ENCODE measurements at regions not wholly inside any gene's neighbourhood (a gene's known extent, or its start where the extent isn't known, plus 50 kb on each side); places are given as distances from the start of the nearest gene placed in this dataset.

DNA sequence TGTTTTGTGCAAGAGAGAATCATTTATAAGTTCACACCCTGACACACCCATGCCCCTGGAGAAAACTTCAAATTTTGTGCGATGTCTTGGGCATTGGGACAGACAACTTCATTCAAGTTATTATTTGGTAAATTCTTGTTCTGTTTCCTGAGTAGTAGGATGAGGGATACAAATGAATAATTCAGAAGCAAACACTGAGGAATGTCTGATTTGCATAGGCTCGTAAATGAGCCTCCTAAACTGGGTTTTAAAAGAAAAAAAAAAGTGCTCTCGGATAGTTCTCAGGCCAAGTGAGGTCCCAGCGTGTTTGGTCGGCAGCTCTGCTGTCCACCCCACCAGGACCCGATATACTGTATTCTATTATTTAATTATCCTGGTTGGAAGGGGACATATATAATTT, 134.7 kb upstream of the CPM start:
- DNase-seq (ENCODE audit: insufficient read length, low spot score) = no peak
- TF ChIP-seq, protein P1, sequence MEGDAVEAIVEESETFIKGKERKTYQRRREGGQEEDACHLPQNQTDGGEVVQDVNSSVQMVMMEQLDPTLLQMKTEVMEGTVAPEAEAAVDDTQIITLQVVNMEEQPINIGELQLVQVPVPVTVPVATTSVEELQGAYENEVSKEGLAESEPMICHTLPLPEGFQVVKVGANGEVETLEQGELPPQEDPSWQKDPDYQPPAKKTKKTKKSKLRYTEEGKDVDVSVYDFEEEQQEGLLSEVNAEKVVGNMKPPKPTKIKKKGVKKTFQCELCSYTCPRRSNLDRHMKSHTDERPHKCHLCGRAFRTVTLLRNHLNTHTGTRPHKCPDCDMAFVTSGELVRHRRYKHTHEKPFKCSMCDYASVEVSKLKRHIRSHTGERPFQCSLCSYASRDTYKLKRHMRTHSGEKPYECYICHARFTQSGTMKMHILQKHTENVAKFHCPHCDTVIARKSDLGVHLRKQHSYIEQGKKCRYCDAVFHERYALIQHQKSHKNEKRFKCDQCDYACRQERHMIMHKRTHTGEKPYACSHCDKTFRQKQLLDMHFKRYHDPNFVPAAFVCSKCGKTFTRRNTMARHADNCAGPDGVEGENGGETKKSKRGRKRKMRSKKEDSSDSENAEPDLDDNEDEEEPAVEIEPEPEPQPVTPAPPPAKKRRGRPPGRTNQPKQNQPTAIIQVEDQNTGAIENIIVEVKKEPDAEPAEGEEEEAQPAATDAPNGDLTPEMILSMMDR (IDR thresholded peaks at IDR 0.05; ENCODE audit: insufficient read depth, missing control alignments) = no peak
- no peak for FAIRE-seq

DNA sequence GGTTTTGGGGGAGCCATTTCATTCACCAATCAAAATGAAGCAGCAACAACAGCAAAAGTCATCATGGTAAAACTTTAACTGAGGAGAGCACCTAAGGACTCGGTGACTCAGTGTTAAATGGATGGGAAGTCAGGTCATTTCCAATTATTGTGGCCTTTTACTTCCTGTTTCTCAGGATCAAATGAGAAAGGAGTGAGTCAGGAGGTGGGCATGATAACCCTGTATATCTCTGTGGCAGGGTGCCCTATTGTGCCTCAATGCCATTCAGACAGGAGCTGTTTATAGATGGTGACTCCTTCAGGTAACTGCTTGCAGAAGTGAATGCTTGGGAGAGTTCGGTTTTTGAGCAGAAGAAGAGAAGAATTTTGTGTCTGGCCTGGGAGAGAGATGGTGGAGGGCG, 135.5 kb upstream of the CPM start:
- DNase-seq (ENCODE audit: insufficient read length, low spot score) (no peak), FAIRE-seq (no peak)
- TF ChIP-seq, protein P1 (IDR thresholded peaks at IDR 0.05; ENCODE audit: insufficient read depth, missing control alignments) = no peak

DNA sequence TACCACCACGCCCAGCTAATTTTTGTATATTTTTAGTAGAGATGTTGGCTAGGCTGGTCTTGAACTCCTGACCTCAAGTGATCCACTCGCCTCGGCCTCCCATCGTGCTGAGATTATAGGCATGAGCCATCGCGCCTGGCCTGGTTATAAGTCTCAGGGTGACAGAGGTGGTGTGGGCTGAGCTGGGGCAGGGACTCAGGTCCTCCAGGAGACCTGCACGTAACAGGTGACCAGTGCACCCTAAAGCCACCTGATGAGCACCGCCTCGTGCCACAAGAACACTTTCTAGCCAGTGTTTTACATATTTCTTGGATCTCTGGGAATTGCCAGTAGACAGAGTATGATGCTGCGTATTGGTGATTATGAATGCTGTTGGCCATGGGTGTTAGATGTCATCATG, 136.5 kb upstream of the CPM start:
- TF ChIP-seq, protein P1 (IDR thresholded peaks at IDR 0.05; ENCODE audit: insufficient read depth, missing control alignments) = no peak
- FAIRE-seq (no peak), DNase-seq (ENCODE audit: insufficient read length, low spot score) (no peak)

DNA sequence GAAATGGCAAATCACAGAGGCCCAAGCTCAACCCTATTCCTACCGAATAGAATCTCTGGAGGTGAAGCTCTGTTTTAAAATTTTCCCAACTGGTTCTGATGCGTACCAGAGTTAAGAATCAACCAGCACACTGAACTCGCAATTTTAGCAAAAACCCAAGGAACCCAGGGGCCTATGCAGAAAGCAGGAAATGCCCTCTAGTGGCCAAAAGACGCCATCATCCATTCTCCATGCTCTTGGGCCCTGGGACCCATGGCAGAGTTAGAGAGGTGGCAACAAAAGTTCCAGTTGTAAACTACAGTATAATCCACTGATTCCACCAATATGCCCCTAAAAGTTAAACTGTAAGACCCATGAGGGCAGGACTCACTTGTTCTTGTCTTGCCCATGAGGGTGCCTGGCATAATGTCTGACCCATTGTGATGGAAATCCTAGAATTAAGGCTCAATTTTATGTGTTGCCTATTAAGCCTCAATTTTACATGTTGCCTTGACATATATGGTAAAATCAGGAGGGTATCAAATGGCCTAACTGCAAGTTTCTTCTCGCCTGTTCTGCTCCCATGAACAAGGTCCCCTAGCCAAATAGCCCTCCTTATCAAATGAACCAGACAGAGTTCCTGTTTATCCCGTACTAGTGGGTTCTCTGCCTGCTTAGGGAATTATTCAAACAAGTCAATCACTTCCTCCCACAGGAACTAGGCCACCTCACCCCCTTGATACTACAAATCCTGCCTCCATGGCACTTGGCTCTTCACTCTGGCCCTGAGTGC, 137.5 kb upstream of the CPM start:
- TF ChIP-seq, protein P1 (IDR thresholded peaks at IDR 0.05; ENCODE audit: insufficient read depth, missing control alignments) = peak; percentile 84
- DNase-seq (ENCODE audit: insufficient read length, low spot score) (no peak), FAIRE-seq (peak; percentile 51)

DNA sequence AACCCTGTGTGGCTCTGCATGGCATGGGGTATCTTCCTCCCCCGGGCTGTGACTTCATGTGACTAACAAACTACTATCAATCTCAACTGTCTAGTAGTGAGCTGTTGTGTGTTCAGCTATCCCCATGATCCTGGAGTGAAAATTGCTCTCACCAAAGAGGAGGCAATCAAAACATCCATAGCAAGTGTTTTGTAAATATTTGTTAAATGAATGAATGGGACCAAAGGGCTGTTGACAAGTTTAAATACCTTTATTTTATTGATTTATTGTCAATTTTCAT, 138.1 kb upstream of the CPM start:
- FAIRE-seq (no peak), DNase-seq (ENCODE audit: insufficient read length, low spot score) (no peak)
- TF ChIP-seq, protein P1 (IDR thresholded peaks at IDR 0.05; ENCODE audit: insufficient read depth, missing control alignments) = no peak

DNA sequence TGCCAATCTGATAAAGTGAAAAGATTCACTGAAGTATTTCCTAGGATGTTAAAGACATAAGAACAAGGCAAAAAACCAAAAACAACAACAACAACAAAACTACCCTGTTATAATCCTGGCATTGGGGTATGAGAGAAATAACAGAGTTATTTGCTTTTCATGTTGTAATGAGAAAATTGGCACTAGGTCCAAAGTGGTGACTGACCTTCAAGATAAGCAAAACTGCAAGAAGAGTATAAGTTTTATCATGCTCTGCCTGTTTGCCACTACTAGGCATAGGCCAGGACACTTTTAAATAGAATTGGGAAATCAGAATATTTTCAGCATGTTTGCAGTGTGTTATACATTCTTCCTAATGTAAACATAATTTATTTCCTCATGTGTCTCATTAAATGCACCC, 140.1 kb upstream of the CPM start:
- DNase-seq (ENCODE audit: insufficient read length, low spot score) (no peak), FAIRE-seq (no peak)
- TF ChIP-seq, protein P1 (IDR thresholded peaks at IDR 0.05; ENCODE audit: insufficient read depth, missing control alignments) = no peak

DNA sequence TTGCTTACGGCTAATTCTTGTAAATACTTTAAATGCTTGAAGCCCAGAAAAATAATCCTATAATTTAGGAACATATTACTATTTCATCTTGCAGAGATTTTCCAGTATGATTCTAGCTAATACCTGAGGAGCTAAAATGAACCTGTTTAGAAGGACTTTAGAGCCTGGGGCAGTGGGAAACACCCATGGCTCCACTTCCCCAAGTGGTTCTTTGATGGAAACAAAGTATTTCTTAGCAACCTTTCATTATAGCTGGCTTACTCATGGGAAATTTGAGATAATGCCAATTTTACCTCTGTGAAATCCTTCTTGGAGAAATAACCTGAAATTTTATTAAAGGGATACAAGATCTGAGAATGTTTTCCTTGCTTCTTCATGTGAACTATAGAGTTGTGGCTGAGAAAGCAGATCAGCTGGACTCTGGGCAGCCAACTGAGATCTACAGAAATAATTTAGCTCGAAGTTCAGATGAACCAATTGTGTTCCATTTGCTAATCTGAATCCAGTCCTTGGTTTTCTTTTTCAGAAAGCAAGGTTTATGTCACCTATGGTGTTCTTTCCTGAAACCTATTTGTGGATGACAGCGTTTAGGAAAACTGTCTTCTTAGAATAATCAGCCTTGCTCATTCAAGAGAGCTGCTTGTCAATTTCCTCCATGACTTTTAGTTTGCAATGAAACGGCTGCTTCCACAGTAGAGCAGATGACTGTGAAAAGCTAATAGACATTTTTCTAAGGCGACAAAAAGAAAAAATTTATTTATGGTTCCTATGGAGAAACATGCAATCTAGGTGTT, 141.8 kb upstream of the CPM start:
- TF ChIP-seq, protein P1 (IDR thresholded peaks at IDR 0.05; ENCODE audit: insufficient read depth, missing control alignments) = no peak
- FAIRE-seq = no peak
- DNase-seq (ENCODE audit: insufficient read length, low spot score) = no peak

Data from D721Med (cell line).